ENCODE measurements at regions not wholly inside any gene's neighbourhood (a gene's known extent, or its start where the extent isn't known, plus 50 kb on each side); places are given as distances from the start of the nearest gene placed in this dataset.

GRCh38 chr4:42278709-42279324 lies 118.5 kb upstream of the SHISA3 start:
- TF ChIP-seq YY1 (IDR thresholded peaks at IDR 0.05; ENCODE audit: insufficient read depth, insufficient read length) (no peak), SUZ12 (IDR thresholded peaks at IDR 0.05; ENCODE audit: extremely low read depth, insufficient read depth, insufficient read length) (no peak)

Data from NT2/D1 (cell line).